Right ventricle myocardium superior (tissue), 1 donor: ENCODE measurements at regions not wholly inside any gene's neighbourhood (a gene's known extent, or its start where the extent isn't known, plus 50 kb on each side); places are given as distances from the start of the nearest gene placed in this dataset.
"Not testable (repeated sequence)": the region's sequence is repeated elsewhere in the genome, so short reads cannot be mapped to it uniquely, and the experiment has no call there.

Experiments
- ATAC-seq: fragments of 200-7000 bp; cut with Tn5 transposase; one replicate; pipeline ENCODE4 v1.9.1; 2020; ENCODE audit warnings: mild to moderate bottlenecking; ENCODE audit not compliant: poor library complexity
- DNase-seq: peaks from one replicate; pipeline ENCODE4 v3.0.0-alpha.2; 2020
- intact Hi-C: fragments of 100-400 bp; cut with DNase I; formaldehyde crosslinking; loops from one replicate; pipeline ENCODE4 v1.11.2; 2022
- donor health status: DM: no; HTN: yes; CAD: no; lungs with severe emphysema.

DNA sequence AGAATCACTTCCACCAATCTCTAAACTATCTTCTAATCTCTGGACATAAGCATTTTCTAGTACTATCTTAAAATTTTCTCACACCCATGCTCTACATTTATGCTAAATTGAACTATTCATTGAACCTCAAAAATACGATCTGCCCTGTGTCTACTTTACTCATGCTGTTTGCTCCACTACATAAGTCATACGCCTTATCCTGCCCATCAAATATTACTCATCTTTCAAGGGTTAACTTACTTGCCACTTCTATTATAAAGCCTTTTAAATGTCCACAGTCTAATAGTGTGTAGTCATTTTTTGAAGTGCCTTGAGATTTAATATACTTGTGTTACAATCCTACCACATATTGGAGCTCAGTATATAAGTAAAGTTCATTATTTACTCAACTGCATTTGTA is 727.7 kb upstream of the SLIT2 start:
- DNase-seq (no peak), ATAC-seq (no peak)
- intact Hi-C loops = no loop called here

DNA sequence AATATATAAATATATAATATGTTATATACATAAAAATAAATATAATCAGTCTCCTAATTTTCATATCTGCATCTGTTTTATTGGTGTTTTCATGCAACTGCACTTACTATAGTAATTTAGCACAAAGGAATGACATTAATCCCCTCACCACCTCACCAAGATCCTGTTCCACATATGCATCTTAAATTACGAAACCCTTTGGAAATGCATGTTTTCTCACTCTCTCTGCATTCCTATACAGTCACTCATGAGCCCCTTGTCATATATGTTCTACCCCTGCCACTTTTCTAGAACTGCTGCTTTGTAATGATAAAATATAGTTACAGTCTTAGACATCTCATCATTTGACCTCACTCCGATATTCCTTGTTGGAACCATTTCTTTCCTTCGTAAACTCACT is 728.7 kb upstream of the SLIT2 start:
- intact Hi-C loops = no loop called here
- ATAC-seq (no peak), DNase-seq (no peak)

DNA sequence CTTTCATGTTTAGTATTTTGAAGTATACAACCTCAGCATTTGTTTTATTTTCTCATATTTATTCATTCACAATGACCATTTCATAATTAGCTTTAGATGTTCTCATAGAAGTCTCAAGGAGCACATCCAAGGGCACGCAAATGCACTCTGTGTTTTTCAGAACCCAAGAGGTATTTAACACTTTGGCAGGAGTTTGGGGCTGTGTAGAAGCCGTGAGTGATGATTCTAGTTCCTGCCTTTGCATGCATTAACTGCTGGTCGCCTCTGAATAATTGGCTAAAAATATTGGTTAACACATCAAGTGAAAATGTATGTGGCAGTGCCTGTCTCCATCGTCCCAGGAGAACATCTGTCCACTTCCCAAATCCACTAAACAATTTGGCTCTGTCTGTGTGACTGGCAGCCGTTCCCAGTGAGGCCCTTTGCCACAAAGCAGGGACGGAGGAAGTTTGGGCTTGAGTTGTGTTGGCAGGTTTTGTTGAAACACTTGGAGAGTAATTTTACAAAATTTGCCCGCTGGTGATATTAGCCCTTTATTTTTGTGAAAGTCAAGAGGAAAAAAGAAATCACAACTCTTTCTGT is 730.7 kb upstream of the SLIT2 start:
- DNase-seq (no peak), ATAC-seq (no peak)
- intact Hi-C loops = no loop called here

DNA sequence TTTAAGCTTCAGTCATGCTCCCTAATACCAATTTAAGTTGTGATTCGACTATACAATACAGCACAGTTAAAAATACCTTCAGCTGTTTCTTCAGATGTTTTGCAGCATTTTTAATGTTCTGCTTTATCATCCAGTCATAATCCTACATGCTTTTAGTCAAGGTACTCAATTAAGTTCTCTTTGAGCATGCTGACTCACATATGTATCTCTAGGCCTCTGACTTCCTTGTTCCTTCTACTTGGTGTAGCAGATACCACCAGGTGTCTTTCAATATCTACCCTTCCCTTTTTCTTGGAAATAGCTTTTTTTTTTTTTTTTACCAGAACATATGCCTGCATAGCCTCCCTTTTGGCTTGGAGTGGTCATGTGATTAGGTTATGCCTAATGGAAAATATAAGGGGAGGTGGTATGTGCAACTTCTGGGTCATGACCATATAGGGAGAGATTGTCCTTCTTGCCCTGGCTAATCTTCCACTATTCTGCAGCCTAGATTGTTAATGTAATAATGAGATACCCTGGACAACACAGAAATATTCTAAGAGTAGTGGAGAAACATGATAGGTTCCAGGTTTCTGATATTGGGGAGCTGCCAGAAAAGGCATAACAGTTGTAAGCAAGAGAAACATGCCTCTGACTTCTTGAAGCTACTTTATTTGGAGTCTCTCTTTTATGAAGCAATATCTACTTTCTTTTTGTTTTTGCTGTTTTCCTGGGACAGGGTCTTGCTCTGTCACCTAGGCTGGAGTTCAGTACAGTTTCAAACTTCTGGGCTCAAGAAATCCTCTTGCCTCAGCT is 737.2 kb upstream of the SLIT2 start:
- intact Hi-C loops = no loop called here
- DNase-seq (no peak), ATAC-seq (no peak)

DNA sequence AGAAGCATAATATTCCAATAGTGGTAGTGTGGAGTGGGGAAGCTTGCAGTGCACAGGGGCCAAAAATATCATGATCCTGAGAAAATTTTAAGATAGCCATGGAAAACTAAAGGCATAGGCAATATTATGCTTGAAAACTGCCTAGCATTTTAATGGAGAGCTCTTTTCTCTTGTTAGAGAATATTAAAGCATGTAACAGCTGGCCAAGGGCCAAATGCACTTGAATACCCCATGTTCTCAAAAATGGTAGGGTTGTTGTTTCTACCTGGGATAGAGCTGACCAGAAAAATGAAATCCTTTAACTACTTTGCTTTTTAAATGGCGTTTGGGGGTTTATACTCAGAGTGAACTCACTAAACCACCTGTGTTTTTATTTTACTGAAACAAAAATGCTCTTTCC is 739.6 kb upstream of the SLIT2 start:
- DNase-seq = no peak
- ATAC-seq = no peak
- intact Hi-C loops = no loop called here

DNA sequence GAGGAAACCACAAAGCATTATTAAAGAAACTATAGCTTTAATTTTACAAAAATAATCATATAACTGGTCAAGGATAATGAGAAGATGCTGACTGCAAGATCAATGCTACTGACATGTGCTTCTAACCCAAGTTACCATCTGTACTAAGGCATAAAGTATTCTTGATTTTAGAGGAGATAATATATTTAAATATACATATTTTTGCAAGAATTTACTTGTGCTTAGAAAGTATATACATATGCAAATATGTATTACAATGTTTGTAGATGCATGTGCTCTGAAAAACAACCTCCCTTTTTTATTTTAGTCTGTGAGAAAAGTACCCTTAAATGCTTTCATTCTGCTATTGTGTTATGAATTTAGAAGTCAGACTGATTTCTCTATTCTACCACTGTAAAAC is 740.7 kb upstream of the SLIT2 start:
- ATAC-seq = no peak
- DNase-seq = no peak
- intact Hi-C loops = no loop called here

DNA sequence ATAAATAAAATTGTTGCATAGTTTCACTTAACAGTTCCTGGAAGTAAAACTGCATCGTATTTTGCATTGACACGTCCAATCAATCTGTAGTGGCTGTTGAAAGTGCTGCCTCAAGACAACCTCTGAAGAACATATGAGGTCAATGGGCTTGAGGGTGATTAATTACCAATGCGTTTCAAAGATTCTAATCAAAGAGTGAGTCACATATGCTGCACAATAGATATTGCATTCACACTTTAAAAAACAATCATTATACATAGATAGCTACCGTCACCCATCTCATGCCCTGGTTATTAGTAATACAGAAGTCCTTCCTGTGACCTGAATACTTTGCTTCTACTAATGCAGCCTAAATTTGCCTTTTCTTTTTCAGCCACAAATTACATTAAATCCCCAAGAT is 743.3 kb upstream of the SLIT2 start:
- ATAC-seq = no peak
- intact Hi-C loops = no loop called here
- no peak for DNase-seq

DNA sequence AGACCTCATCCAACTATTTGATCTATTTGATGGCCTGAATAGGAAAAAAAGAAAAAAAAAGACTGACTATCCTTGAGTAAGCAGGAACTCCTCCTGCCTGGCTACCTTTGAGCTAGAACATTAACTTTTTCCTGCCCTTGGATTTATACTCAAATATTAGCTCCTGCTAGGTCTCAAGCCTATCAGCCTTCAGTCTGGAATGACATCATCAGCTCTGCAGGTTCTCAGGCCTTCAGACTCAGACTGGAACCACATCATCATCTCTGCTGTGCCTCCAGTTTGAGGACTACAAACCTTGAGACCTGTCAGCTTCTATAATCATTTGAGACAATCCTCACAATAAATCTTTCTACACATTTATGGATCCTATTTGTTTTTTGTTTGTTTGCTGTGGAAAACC is 754.0 kb upstream of the SLIT2 start:
- intact Hi-C loops = no loop called here
- ATAC-seq (no peak), DNase-seq (no peak)

DNA sequence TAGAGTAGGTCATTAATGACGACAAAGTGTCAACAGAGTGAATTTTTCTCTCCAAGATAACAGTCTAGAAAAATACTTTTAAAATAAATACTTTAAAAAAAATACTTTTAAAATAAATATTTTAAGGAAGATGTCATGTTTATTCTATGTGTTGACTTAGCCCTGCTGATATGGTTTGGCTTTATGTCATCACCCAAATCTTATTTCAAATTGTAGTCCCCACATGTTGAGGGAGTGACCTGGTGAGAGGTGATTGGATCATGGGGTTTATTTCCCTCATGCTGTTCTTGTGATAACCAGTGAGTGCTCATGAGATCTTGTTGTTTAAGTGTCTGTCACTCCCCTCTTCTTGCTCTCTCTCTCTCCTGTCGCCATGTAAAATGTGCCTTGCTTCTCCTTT is 754.9 kb upstream of the SLIT2 start:
- intact Hi-C loops = no loop called here
- no peak for DNase-seq
- no peak for ATAC-seq

DNA sequence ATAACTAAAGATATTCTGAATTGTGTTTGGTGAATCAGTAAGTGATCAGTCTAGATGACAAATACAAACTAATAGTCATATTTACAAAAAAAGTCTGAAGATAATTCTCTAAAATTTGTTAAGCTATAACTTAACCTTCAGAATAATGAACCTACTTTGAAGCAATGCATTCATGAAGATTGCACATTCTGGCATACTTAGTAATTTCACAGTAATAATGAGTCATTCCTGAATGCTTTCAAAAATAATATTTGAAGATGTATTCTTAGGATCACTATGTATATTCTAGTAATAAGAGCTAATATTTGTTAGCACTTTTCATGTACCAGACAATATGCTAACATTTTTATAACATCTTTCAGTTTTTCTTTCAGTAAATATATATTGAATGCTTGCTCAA is 756.7 kb upstream of the SLIT2 start:
- no peak for DNase-seq
- intact Hi-C loops = no loop called here
- ATAC-seq = no peak

DNA sequence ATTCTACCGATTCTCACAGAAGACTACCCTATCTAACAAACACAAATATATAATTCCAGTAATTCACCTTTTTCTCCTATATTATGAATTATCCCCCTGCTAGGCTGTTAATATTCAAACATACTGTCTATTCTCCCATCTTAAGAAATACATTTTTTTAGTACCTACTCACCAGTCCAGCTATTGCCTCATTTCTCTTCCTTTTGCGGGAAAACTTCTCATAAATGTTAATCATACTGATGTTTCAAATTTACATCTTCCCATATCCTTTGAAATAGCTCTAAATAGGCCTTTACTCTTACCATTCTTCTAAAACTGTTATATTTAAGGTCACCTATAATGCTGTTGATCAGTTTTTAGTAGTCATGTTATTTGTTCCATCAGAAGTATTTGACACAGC is 759.1 kb upstream of the SLIT2 start:
- DNase-seq (no peak), ATAC-seq (no peak)
- intact Hi-C loops = no loop called here

DNA sequence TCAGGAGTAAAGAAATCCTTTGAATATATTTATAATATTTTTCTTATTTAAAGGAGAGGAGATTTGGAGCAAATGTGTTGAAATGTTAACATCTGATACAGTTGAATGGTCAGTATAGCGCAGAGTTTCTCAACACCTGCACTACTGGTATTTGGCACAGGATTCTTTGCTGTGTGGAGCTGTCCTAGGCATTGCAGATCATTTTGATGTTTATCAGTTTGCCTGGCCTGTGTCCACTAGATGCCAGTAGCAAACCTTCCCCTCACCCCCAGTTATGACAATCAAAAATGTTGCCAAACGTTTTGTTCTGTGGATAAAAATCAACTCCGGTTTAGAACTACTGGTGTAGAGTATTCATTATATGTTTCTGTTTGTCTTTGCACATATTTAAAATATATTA is 765.3 kb upstream of the SLIT2 start:
- ATAC-seq (no peak), DNase-seq (no peak)
- intact Hi-C loops = no loop called here

DNA sequence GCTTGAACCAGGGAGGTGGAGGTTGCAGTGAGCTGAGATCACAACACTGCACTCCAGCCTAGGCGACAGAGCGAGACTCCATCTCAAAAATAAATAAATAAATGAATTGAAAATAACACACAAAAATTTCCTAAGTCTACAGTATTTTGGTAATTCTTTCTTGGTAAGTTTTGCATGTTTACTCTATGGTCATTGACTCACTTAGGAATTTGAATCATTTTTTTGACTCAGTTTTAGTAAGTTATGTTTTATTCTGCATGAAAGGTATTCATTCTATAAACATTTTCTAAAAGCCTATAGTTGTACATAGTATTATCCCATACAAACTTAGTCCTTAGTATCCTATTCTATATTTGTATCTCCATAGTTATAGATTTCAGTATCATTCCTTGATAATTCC is 772.9 kb upstream of the SLIT2 start:
- ATAC-seq = no peak
- no peak for DNase-seq
- intact Hi-C loops = no loop called here

DNA sequence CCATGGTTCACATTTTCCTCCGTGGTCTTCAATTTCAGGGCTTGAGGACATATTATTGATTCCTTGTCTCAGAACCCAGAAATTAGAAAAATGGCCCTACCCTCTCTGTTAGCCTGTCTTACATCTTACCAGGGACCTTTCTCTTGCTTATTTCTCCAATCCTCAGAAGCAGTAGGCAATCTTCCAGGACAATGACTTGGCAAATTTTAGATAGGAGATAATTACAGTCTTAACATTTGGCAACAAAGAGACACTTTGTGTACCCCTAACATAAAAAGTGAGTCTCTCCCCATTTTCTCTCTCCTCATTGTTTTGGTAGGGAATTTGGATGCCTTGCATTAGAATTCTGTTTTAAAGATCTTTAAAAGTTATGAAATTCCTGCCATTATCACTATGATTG is 778.1 kb upstream of the SLIT2 start:
- ATAC-seq (no peak), DNase-seq (no peak)
- intact Hi-C loops = no loop called here

DNA sequence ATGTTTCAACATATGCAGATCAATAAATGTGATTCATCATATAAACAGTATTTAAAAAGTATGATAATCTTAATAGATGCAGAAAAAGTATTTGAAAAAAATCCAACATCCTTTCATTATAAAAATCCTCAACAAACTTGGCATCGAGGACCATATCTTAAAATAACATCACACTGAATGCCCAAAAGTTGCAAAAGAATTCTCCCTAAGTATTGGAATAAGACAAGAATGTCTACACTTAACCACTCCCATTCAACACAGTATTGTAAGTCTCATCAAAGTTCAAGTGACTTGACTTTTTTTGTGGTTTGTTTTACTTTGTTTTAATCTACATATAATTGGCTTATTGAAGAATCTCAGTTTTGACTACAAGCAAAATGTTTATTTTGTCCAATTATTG is 779.0 kb upstream of the SLIT2 start:
- DNase-seq (no peak), ATAC-seq (no peak)
- intact Hi-C loops = no loop called here

DNA sequence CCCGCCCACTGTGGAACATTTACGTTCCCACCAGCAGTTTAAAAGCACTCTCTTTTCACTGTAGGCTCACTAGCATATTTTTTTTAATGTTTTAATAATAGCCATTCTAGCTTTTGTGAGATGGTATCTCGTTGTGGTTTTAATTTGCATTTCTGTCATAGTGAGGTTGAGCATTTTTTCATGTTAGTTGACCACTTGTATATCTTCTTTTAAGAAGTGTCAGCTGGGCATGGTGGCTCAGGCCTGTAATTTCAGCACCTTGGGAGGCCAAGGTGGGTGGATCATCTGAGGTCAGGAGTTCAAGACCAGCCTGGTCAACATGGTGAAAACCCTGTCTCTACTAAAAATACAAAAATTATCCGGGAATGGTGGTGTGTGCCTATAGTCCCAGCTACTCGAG is 781.7 kb upstream of the SLIT2 start:
- DNase-seq, ATAC-seq, intact Hi-C loops: not testable (repeated sequence)

DNA sequence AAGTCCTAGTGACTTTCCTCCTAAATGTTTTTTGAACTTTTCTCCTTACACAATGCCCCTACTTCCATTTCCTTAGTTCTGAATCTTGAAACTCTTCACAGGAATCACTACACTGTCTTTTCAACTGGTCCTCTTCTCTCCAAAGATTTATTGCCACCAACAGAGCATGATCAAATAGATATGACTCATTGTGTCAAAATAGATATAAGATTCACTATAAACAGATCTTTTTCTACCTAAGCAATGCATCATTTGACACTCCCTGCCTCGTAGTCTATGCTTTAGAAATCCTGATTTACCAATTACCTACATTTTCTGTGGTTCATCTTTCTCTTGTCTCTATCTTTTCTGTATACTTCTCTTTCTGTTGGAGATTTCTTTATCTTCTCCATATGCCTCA is 789.6 kb upstream of the SLIT2 start:
- DNase-seq (no peak), ATAC-seq (no peak)
- intact Hi-C loops = no loop called here

DNA sequence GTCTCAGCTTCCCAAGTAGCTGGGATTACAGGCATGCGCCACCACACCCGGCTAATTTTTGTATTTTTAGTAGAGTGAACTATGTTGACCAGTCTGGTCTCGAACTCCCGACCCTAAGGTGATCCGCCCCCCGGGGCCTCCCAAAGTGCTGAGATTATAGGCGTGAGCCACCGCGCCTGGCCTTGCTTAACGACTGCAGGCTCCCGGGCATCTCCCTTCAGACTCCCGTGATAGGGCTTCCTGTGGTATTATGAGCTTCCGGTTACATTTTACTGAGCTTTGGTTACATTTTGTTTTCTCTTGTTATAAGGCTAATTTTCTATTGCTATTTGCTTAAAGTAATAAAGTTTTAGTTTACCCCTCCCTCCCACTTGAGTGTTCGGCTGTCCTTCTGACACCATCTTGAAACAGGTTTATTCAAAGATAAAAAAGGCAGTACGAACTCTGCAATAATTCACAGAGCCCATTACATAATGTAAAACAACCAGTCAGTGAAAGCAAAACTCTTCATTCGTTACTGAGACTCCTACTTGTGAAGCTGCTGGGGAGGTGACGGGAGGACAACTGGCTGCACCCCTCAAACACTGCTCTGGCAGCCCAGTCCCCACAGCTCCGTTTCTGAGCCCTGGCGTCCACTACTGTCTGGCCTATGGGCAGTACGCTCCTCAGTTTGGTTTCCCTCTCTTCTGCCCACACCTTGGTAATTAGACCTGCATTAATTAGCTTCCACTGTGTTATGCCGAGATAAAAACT is 795.7 kb upstream of the SLIT2 start:
- ATAC-seq (no peak), DNase-seq (no peak)
- intact Hi-C loops = no loop called here

DNA sequence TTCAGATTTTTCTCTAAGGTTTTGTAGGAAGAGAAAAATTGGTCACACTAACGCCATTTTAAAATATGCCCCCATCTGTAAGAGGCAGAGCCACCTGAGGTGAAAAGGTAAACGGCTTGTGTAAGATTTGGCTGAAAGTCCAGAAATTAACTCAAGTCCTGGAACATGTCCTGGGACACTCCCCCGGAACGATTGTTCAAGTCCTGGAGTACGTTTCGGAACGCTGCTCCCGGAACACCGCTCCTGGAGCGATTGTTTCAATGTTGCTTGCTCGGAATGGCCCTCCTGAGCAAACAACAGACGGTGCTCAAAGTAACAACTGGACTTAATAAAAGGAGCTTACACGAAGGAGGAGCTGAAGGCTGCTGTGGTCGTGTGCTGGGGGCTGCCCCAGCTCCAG is 796.5 kb upstream of the SLIT2 start:
- intact Hi-C loops = no loop called here
- DNase-seq = no peak
- no peak for ATAC-seq

DNA sequence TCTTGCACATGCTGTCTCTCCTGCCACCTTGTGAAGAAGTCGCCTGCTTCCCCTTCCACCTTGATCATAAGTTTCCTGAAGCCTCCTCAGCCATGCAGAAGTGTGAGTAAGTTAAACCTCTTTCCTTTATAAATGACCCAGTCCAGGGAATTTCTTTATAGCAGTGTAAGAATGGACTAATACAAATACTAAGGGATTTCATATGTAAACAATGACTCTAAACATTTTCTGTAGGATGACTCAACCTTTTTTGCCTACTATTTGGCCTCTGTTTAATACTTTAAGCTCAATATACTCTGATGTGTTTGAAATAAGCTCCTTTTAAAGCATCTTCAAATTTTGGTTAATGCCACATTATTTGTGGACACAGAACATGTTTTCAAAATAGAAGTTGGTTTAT is 813.5 kb upstream of the SLIT2 start:
- intact Hi-C loops = no loop called here
- no peak for ATAC-seq
- no peak for DNase-seq
